HFF-Myc (cell line): ENCODE measurements at regions not wholly inside any gene's neighbourhood (a gene's known extent, or its start where the extent isn't known, plus 50 kb on each side); places are given as distances from the start of the nearest gene placed in this dataset.
"Not testable (repeated sequence)": the region's sequence is repeated elsewhere in the genome, so short reads cannot be mapped to it uniquely, and the experiment has no call there.

Source experiments
- DNase-seq: peaks from one replicate; pipeline ENCODE4 v3.0.0-alpha.2; 2011; ENCODE audit warnings: low read depth; ENCODE audit errors: extremely low read depth
- H3K4me3 ChIP-seq: replicated peaks from 2 replicates; pipeline ENCODE4 v1.5.1; 2011; ENCODE audit warnings: low read depth, mild to moderate bottlenecking, control low read depth, low read length
- CTCF ChIP-seq: IDR thresholded peaks from 2 replicates; pipeline ENCODE4 v1.5.1; 2012; ENCODE audit warnings: mild to moderate bottlenecking, low read depth, low read length, control low read depth; ENCODE audit errors: missing control alignments

- no peak for DNase-seq
- TF ChIP-seq CTCF = peak; percentile 36
- no peak overlapping the region for H3K4me3 ChIP-seq
These were observed 65.8 kb downstream of the MTX3 start for GRCh38 chr5:79924936-79925893.

- TF ChIP-seq CTCF = no peak
- DNase-seq = no peak
These were observed 67.6 kb downstream of the MTX3 start for GRCh38 chr5:79923431-79923830.

GRCh38 chr5:79922626-79923025 lies 68.4 kb downstream of the MTX3 start:
- no peak for DNase-seq
- no peak for TF ChIP-seq CTCF
- H3K4me3 ChIP-seq = no peak overlapping the region

More at GRCh38 chr5:79923431-79923830, 67.6 kb downstream of the MTX3 start:
- H3K4me3 ChIP-seq = no peak overlapping the region

- not testable (repeated sequence) for DNase-seq
These were observed 83.6 kb downstream of the MTX3 start for GRCh38 chr5:79907452-79907851.

GRCh38 chr5:79902571-79902970 lies 88.5 kb downstream of the MTX3 start:
- DNase-seq, H3K4me3 ChIP-seq: not testable (repeated sequence)

More at GRCh38 chr5:79907452-79907851, 83.6 kb downstream of the MTX3 start:
- not testable (repeated sequence) for H3K4me3 ChIP-seq

- no peak for DNase-seq
- no peak overlapping the region for H3K4me3 ChIP-seq
- TF ChIP-seq CTCF = no peak
These were observed 89.4 kb downstream of the MTX3 start for GRCh38 chr5:79901631-79902030.

- no peak for TF ChIP-seq CTCF
- no peak for DNase-seq
- no peak overlapping the region for H3K4me3 ChIP-seq
These were observed 92.5 kb downstream of the MTX3 start for GRCh38 chr5:79898611-79899010.

- DNase-seq = no peak
- no peak overlapping the region for H3K4me3 ChIP-seq
- no peak for TF ChIP-seq CTCF
These were observed 97.1 kb downstream of the MTX3 start for GRCh38 chr5:79893976-79894375.
